ENCODE measurements at regions not wholly inside any gene's neighbourhood (a gene's known extent, or its start where the extent isn't known, plus 50 kb on each side); places are given as distances from the start of the nearest gene placed in this dataset.

DNA sequence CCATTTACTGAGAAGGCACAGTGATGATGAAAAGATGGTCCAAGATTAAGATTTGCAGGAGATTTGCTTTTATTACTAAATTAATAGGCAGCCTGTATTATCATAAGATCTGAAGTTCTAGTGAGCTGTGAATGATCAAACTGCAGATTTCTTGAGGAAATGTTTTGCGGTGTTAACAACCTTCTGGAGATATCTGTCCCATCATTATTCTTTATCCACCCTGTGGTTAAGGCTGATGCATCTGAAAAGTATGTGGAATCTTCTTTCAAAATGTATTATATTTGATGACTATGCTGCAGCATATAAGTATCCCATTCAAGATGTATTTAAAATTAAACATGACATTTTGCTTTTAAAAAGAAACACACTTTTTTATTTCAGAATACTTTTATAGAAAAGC lies 150.3 kb downstream of the POLR1F start:
- TF ChIP-seq MAFK (IDR thresholded peaks at IDR 0.05; ENCODE audit: partially characterized antibody): no peak
- TF ChIP-seq, protein P1, sequence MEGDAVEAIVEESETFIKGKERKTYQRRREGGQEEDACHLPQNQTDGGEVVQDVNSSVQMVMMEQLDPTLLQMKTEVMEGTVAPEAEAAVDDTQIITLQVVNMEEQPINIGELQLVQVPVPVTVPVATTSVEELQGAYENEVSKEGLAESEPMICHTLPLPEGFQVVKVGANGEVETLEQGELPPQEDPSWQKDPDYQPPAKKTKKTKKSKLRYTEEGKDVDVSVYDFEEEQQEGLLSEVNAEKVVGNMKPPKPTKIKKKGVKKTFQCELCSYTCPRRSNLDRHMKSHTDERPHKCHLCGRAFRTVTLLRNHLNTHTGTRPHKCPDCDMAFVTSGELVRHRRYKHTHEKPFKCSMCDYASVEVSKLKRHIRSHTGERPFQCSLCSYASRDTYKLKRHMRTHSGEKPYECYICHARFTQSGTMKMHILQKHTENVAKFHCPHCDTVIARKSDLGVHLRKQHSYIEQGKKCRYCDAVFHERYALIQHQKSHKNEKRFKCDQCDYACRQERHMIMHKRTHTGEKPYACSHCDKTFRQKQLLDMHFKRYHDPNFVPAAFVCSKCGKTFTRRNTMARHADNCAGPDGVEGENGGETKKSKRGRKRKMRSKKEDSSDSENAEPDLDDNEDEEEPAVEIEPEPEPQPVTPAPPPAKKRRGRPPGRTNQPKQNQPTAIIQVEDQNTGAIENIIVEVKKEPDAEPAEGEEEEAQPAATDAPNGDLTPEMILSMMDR (IDR thresholded peaks at IDR 0.05): no peak
- TF ChIP-seq POLR2A (IDR thresholded peaks at IDR 0.05; ENCODE audit: low read length): no peak
- no peak for TF ChIP-seq ESRRA (IDR thresholded peaks at IDR 0.05; ENCODE audit: borderline replicate concordance, low read length)
- TF ChIP-seq KDM1A (IDR thresholded peaks at IDR 0.05; ENCODE audit: low read depth): no peak
- TF ChIP-seq POLR2AphosphoS2 (conservative IDR thresholded peaks at IDR 0.05; ENCODE audit: low read length): no peak
- no peak for TF ChIP-seq NFE2L2 (conservative IDR thresholded peaks at IDR 0.05; ENCODE audit: low read length)
- no peak for TF ChIP-seq RNF2 (IDR thresholded peaks at IDR 0.05; ENCODE audit: borderline replicate concordance, low read depth)
- no peak for TF ChIP-seq CHD4 (IDR thresholded peaks at IDR 0.05; ENCODE audit: borderline replicate concordance)
- no peak for TF ChIP-seq CHD2 (IDR thresholded peaks at IDR 0.05; ENCODE audit: low read length, partially characterized antibody)

All from A549 (cell line).